ES-I3 (cell line): ENCODE measurements at regions not wholly inside any gene's neighbourhood (a gene's known extent, or its start where the extent isn't known, plus 50 kb on each side); places are given as distances from the start of the nearest gene placed in this dataset.
"Not testable (repeated sequence)": the region's sequence is repeated elsewhere in the genome, so short reads cannot be mapped to it uniquely, and the experiment has no call there.

Experiments used
- H3K36me3 ChIP-seq: 2 replicates; pipeline ENCODE4 v1.6.1; 2013; ENCODE audit warnings: mild to moderate bottlenecking, low read length, control low read depth, moderate library complexity; ENCODE audit not compliant: insufficient read depth
- H3K4me1 ChIP-seq: 2 replicates; pipeline ENCODE4 v1.6.1; 2013; ENCODE audit warnings: mild to moderate bottlenecking, control low read depth, low read length; ENCODE audit not compliant: insufficient read depth
- H3K9ac ChIP-seq: 2 replicates; pipeline ENCODE4 v1.6.1; 2013; ENCODE audit warnings: low read depth, mild to moderate bottlenecking, low read length, moderate library complexity
- H3K9me3 ChIP-seq: 2 replicates; pipeline ENCODE4 v1.6.1; 2013; ENCODE audit warnings: mild to moderate bottlenecking, low read length, moderate library complexity; ENCODE audit not compliant: control insufficient read depth, insufficient read depth

- Histone ChIP-seq H3K36me3 (no peaks in the 10 kb centered on the region), H3K4me1 (no peaks in the 10 kb centered on the region; the same call in 1 of the 2 replicates), H3K9ac (no peak overlapping the region), H3K9me3 (no peaks in the 10 kb centered on the region)
These were observed 180.1 kb upstream of the MMS22L start for GRCh38 chr6:97462938-97463598.

- Histone ChIP-seq H3K9me3 (no peaks in the 10 kb centered on the region), H3K4me1 (no peaks in the 10 kb centered on the region; the same call in 1 of the 2 replicates), H3K36me3 (no peaks in the 10 kb centered on the region), H3K9ac (no peak overlapping the region)
These were observed 183.0 kb upstream of the MMS22L start for GRCh38 chr6:97465877-97466561.

GRCh38 chr6:97468981-97469380 lies 186.0 kb upstream of the MMS22L start:
- Histone ChIP-seq H3K4me1 (no peaks in the 10 kb centered on the region; the same call in 1 of the 2 replicates), H3K9ac (no peak overlapping the region), H3K36me3 (no peaks in the 10 kb centered on the region), H3K9me3 (no peaks in the 10 kb centered on the region)

GRCh38 chr6:97469451-97469850 lies 186.4 kb upstream of the MMS22L start:
- no peaks in the 10 kb centered on the region for H3K9me3 ChIP-seq

GRCh38 chr6:97470322-97470721 lies 187.3 kb upstream of the MMS22L start:
- no peaks in the 10 kb centered on the region for H3K9me3 ChIP-seq
- H3K9ac ChIP-seq = no peak overlapping the region
- H3K36me3 ChIP-seq = no peaks in the 10 kb centered on the region
- no peaks in the 10 kb centered on the region; the same call in 1 of the 2 replicates for H3K4me1 ChIP-seq

More at GRCh38 chr6:97469451-97469850, 186.4 kb upstream of the MMS22L start:
- H3K36me3 ChIP-seq = no peaks in the 10 kb centered on the region
- no peaks in the 10 kb centered on the region; the same call in 1 of the 2 replicates for H3K4me1 ChIP-seq
- no peak overlapping the region for H3K9ac ChIP-seq

- Histone ChIP-seq H3K9ac (no peak overlapping the region), H3K4me1 (no peaks in the 10 kb centered on the region), H3K36me3 (no peaks in the 10 kb centered on the region), H3K9me3 (no peaks in the 10 kb centered on the region)
These were observed 191.0 kb upstream of the MMS22L start for GRCh38 chr6:97473979-97474378.

GRCh38 chr6:97497713-97498331 lies 214.8 kb upstream of the MMS22L start:
- Histone ChIP-seq H3K4me1 (no peaks in the 10 kb centered on the region), H3K9ac (no peak overlapping the region), H3K36me3 (no peaks in the 10 kb centered on the region), H3K9me3 (no peaks in the 10 kb centered on the region)

- H3K9me3 ChIP-seq = no peaks in the 10 kb centered on the region
- no peak overlapping the region for H3K9ac ChIP-seq
- no peaks in the 10 kb centered on the region for H3K4me1 ChIP-seq
- no peaks in the 10 kb centered on the region for H3K36me3 ChIP-seq
These were observed 218.8 kb upstream of the MMS22L start for GRCh38 chr6:97501853-97502252.

GRCh38 chr6:97508646-97509045 lies 225.6 kb upstream of the MMS22L start:
- H3K9me3 ChIP-seq = no peaks in the 10 kb centered on the region
- no peak overlapping the region for H3K9ac ChIP-seq
- no peaks in the 10 kb centered on the region for H3K36me3 ChIP-seq
- peaks cover 3% of the 10 kb centered on the region; the same call in 1 of the 2 replicates for H3K4me1 ChIP-seq

GRCh38 chr6:97513260-97513659 lies 230.2 kb upstream of the MMS22L start:
- H3K36me3 ChIP-seq, H3K4me1 ChIP-seq, H3K9ac ChIP-seq, H3K9me3 ChIP-seq: not testable (repeated sequence)

GRCh38 chr6:97524811-97525210 lies 241.8 kb upstream of the MMS22L start:
- peaks cover 17% of the 10 kb centered on the region for H3K4me1 ChIP-seq
- H3K9me3 ChIP-seq = no peaks in the 10 kb centered on the region
- H3K9ac ChIP-seq = no peak overlapping the region
- H3K36me3 ChIP-seq = no peaks in the 10 kb centered on the region

GRCh38 chr6:97535800-97536199 lies 252.8 kb upstream of the MMS22L start:
- no peaks in the 10 kb centered on the region for H3K4me1 ChIP-seq
- no peak overlapping the region for H3K9ac ChIP-seq
- H3K9me3 ChIP-seq = 0 out of 2 replicates have a peak, but pooled peaks cover 4% of the 10 kb centered on the region
- H3K36me3 ChIP-seq = no peaks in the 10 kb centered on the region

- H3K9me3 ChIP-seq = peaks cover 6% of the 10 kb centered on the region; the same call in 1 of the 2 replicates
These were observed 265.3 kb upstream of the MMS22L start for GRCh38 chr6:97548354-97548753.

GRCh38 chr6:97557355-97557754 lies 274.3 kb upstream of the MMS22L start:
- H3K9me3 ChIP-seq = no peaks in the 10 kb centered on the region
- no peaks in the 10 kb centered on the region for H3K4me1 ChIP-seq
- no peaks in the 10 kb centered on the region for H3K36me3 ChIP-seq
- no peak overlapping the region for H3K9ac ChIP-seq

More at GRCh38 chr6:97548354-97548753, 265.3 kb upstream of the MMS22L start:
- H3K36me3 ChIP-seq = no peaks in the 10 kb centered on the region
- 0 out of 2 replicates have a peak, but pooled peaks cover 3% of the 10 kb centered on the region for H3K4me1 ChIP-seq
- no peak overlapping the region for H3K9ac ChIP-seq

- Histone ChIP-seq H3K9ac (no peak overlapping the region), H3K36me3 (no peaks in the 10 kb centered on the region), H3K4me1 (no peaks in the 10 kb centered on the region), H3K9me3 (no peaks in the 10 kb centered on the region)
These were observed 280.5 kb upstream of the MMS22L start for GRCh38 chr6:97563529-97563928.
